ENCODE measurements at regions not wholly inside any gene's neighbourhood (a gene's known extent, or its start where the extent isn't known, plus 50 kb on each side); places are given as distances from the start of the nearest gene placed in this dataset.

DNA sequence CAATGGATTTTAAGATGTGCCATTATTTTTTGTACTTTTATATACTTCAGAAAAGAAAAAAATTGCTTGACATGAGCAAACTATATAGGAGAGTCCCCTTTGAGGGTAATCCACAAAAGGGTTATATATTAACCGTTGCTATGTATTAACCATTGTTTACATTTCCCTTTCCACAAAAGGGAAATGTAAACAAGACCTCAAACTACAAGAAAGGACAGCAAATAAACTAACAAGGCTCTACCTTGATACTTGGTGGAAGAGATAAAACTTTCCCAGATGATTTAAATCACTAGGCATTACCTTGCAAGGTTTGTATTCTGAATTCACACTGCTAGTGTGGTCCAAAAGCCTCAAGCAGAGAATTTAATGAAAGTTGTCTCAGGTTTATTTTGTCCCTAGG lies 616.3 kb upstream of the BCHE start:
- Histone ChIP-seq H2AFZ (no peak overlapping the region), H4K20me1 (ENCODE audit: insufficient read depth) (no peaks in the 10 kb centered on the region), H3K36me3 (ENCODE audit: low read depth) (no peaks in the 10 kb centered on the region), H3K9ac (no peak overlapping the region), H3K27me3 (replicated peaks; ENCODE audit: insufficient read depth) (no peaks in the 10 kb centered on the region), H3K27ac (no peak overlapping the region), H3K9me2 (ENCODE audit: insufficient read depth) (no peaks in the 10 kb centered on the region), H3K4me2 (ENCODE audit: unreplicated experiment) (no peak overlapping the region), H3K4me3 (no peak overlapping the region), H3K9me3 (ENCODE audit: low read depth) (no peaks in the 10 kb centered on the region), H3K4me1 (ENCODE audit: insufficient read depth) (no peaks in the 10 kb centered on the region), H3F3A (ENCODE audit: insufficient read depth) (no peaks in the 10 kb centered on the region), H3K79me2 (ENCODE audit: insufficient read depth) (no peaks in the 10 kb centered on the region)
- in situ Hi-C loops (cut with MboI): no loop called here
- TF ChIP-seq EZH2phosphoT487 (IDR thresholded peaks at IDR 0.05; ENCODE audit: insufficient read depth, low read depth) (no peak), EZH2 (IDR thresholded peaks at IDR 0.05; ENCODE audit: insufficient read depth, poor library complexity, severe bottlenecking) (no peak)
- WGBS, 2 experiments (ENCODE audit: low coverage in 1 of 2, low lambda C conversion rate in 2 of 2, missing lambda C conversion rate in 2 of 2): 11 to 13% methylated on average over 1 of the region's 1 CpG
- DNase-seq: no peak

- in situ Hi-C loops (cut with MboI): no loop called here
- no peaks in the 10 kb centered on the region for H3F3A ChIP-seq (ENCODE audit: insufficient read depth)
- H3K27me3 ChIP-seq (replicated peaks; ENCODE audit: insufficient read depth): no peaks in the 10 kb centered on the region
- no peak for DNase-seq
- 5 to 13% methylated on average over 1 of the region's 1 CpG for WGBS, 2 experiments (ENCODE audit: low coverage in 1 of 2, low lambda C conversion rate in 2 of 2, missing lambda C conversion rate in 2 of 2)
- H2AFZ ChIP-seq: no peak overlapping the region
- H3K79me2 ChIP-seq (ENCODE audit: insufficient read depth): no peaks in the 10 kb centered on the region
- no peaks in the 10 kb centered on the region for H3K9me3 ChIP-seq (ENCODE audit: low read depth)
- TF ChIP-seq EZH2phosphoT487 (IDR thresholded peaks at IDR 0.05; ENCODE audit: insufficient read depth, low read depth): no peak
- TF ChIP-seq EZH2 (IDR thresholded peaks at IDR 0.05; ENCODE audit: insufficient read depth, poor library complexity, severe bottlenecking): no peak
- H3K27ac ChIP-seq: no peak overlapping the region
- no peaks in the 10 kb centered on the region for H4K20me1 ChIP-seq (ENCODE audit: insufficient read depth)
- H3K4me2 ChIP-seq (ENCODE audit: unreplicated experiment): no peak overlapping the region
- H3K4me3 ChIP-seq: no peak overlapping the region
- H3K9me2 ChIP-seq (ENCODE audit: insufficient read depth): no peaks in the 10 kb centered on the region
- no peaks in the 10 kb centered on the region for H3K36me3 ChIP-seq (ENCODE audit: low read depth)
- H3K4me1 ChIP-seq (ENCODE audit: insufficient read depth): no peaks in the 10 kb centered on the region
- H3K9ac ChIP-seq: no peak overlapping the region
Observed at GRCh38 chr3:166451997-166452396, 614.8 kb upstream of the BCHE start.

DNA sequence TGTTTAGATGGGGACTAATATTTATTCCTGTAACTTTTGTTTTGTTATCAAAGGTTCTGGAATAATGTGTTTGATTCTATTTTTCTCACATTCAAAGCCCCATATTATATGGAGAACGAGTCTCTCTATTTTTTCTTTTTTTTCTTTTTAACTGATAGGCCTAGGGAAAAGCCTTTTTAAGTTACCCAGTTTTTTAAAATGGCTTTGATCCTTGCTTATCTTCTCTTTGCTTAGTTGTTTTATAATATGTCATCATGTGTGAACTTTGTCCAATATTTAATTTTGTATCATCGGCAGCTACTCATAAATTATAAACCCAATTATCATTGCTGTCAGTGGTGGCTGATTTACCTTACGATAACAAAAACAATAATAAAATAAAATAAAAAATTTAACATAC lies 610.3 kb upstream of the BCHE start:
- no peaks in the 10 kb centered on the region for H3K79me2 ChIP-seq (ENCODE audit: insufficient read depth)
- DNase-seq: no peak
- H3K9me3 ChIP-seq (ENCODE audit: low read depth): no peaks in the 10 kb centered on the region
- H2AFZ ChIP-seq: no peak overlapping the region
- 17 to 29% methylated on average over 3 of the region's 3 CpGs for WGBS, 2 experiments (ENCODE audit: low coverage in 1 of 2, low lambda C conversion rate in 2 of 2, missing lambda C conversion rate in 2 of 2)
- H3F3A ChIP-seq (ENCODE audit: insufficient read depth): no peaks in the 10 kb centered on the region
- no peak overlapping the region for H3K4me3 ChIP-seq
- H3K4me1 ChIP-seq (ENCODE audit: insufficient read depth): no peaks in the 10 kb centered on the region
- no peaks in the 10 kb centered on the region for H3K36me3 ChIP-seq (ENCODE audit: low read depth)
- no peaks in the 10 kb centered on the region for H4K20me1 ChIP-seq (ENCODE audit: insufficient read depth)
- TF ChIP-seq EZH2 (IDR thresholded peaks at IDR 0.05; ENCODE audit: insufficient read depth, poor library complexity, severe bottlenecking) (no peak), EZH2phosphoT487 (IDR thresholded peaks at IDR 0.05; ENCODE audit: insufficient read depth, low read depth) (no peak)
- H3K4me2 ChIP-seq (ENCODE audit: unreplicated experiment): no peak overlapping the region
- H3K27me3 ChIP-seq (replicated peaks; ENCODE audit: insufficient read depth): no peaks in the 10 kb centered on the region
- no peak overlapping the region for H3K9ac ChIP-seq
- no peaks in the 10 kb centered on the region for H3K9me2 ChIP-seq (ENCODE audit: insufficient read depth)
- H3K27ac ChIP-seq: no peak overlapping the region
- in situ Hi-C loops (cut with MboI): no loop called here

GRCh38 chr3:166446986-166447385 lies 609.8 kb upstream of the BCHE start:
- TF ChIP-seq EZH2 (IDR thresholded peaks at IDR 0.05; ENCODE audit: insufficient read depth, poor library complexity, severe bottlenecking): no peak
- no peak for TF ChIP-seq EZH2phosphoT487 (IDR thresholded peaks at IDR 0.05; ENCODE audit: insufficient read depth, low read depth)
- Histone ChIP-seq H2AFZ (no peak overlapping the region), H3K9ac (no peak overlapping the region), H3K36me3 (ENCODE audit: low read depth) (no peaks in the 10 kb centered on the region), H3K27ac (no peak overlapping the region), H3K9me2 (ENCODE audit: insufficient read depth) (no peaks in the 10 kb centered on the region), H3K4me3 (no peak overlapping the region), H3K27me3 (replicated peaks; ENCODE audit: insufficient read depth) (no peaks in the 10 kb centered on the region), H3K4me2 (ENCODE audit: unreplicated experiment) (no peak overlapping the region), H3K79me2 (ENCODE audit: insufficient read depth) (no peaks in the 10 kb centered on the region), H4K20me1 (ENCODE audit: insufficient read depth) (no peaks in the 10 kb centered on the region), H3K9me3 (ENCODE audit: low read depth) (no peaks in the 10 kb centered on the region), H3K4me1 (ENCODE audit: insufficient read depth) (no peaks in the 10 kb centered on the region), H3F3A (ENCODE audit: insufficient read depth) (no peaks in the 10 kb centered on the region)
- 16 to 21% methylated on average over 3 of the region's 3 CpGs for WGBS, 2 experiments (ENCODE audit: low coverage in 1 of 2, low lambda C conversion rate in 2 of 2, missing lambda C conversion rate in 2 of 2)
- in situ Hi-C loops (cut with MboI): no loop called here
- no peak for DNase-seq

GRCh38 chr3:166446291-166446690 lies 609.1 kb upstream of the BCHE start:
- Histone ChIP-seq H3K9me2 (ENCODE audit: insufficient read depth) (no peaks in the 10 kb centered on the region), H4K20me1 (ENCODE audit: insufficient read depth) (no peaks in the 10 kb centered on the region), H3K36me3 (ENCODE audit: low read depth) (no peaks in the 10 kb centered on the region), H3F3A (ENCODE audit: insufficient read depth) (no peaks in the 10 kb centered on the region), H3K4me2 (ENCODE audit: unreplicated experiment) (no peak overlapping the region), H3K9me3 (ENCODE audit: low read depth) (no peaks in the 10 kb centered on the region), H2AFZ (no peak overlapping the region), H3K4me3 (no peak overlapping the region), H3K4me1 (ENCODE audit: insufficient read depth) (no peaks in the 10 kb centered on the region), H3K79me2 (ENCODE audit: insufficient read depth) (no peaks in the 10 kb centered on the region), H3K9ac (no peak overlapping the region), H3K27me3 (replicated peaks; ENCODE audit: insufficient read depth) (no peaks in the 10 kb centered on the region), H3K27ac (no peak overlapping the region)
- in situ Hi-C loops (cut with MboI): no loop called here
- no peak for DNase-seq
- TF ChIP-seq EZH2 (IDR thresholded peaks at IDR 0.05; ENCODE audit: insufficient read depth, poor library complexity, severe bottlenecking) (no peak), EZH2phosphoT487 (IDR thresholded peaks at IDR 0.05; ENCODE audit: insufficient read depth, low read depth) (no peak)
